GM18951 (cell line): ENCODE measurements at regions not wholly inside any gene's neighbourhood (a gene's known extent, or its start where the extent isn't known, plus 50 kb on each side); places are given as distances from the start of the nearest gene placed in this dataset.

Experiments
- POLR2A ChIP-seq: IDR thresholded peaks from 4 replicates; pipeline ENCODE4 v1.6.1; 2011; ENCODE audit warnings: mild to moderate bottlenecking; ENCODE audit not compliant: insufficient read length, insufficient read depth; ENCODE audit errors: extremely low read depth
- in situ Hi-C: fragments of 300-500 bp; cut with MboI; formaldehyde crosslinking; loops from one replicate; pipeline ENCODE4 v1.12.0; 2022; ENCODE audit warnings: low sequenced_read_pairs, mixed read lengths, inconsistent platforms; ENCODE audit not compliant: unreplicated experiment

GRCh38 chr11:19525714-19526113, 186.9 kb upstream of the NAV2 start:
- in situ Hi-C loops = loop anchor here (25.0 kb wide), 1 partner anchor 188 kb away; no protein-coding TSS in a partner anchor
- no peak for TF ChIP-seq POLR2A

GRCh38 chr11:19525276-19525675, 187.4 kb upstream of the NAV2 start:
- no peak for TF ChIP-seq POLR2A
- in situ Hi-C loops = loop anchor here (25.0 kb wide), 1 partner anchor 188 kb away; no protein-coding TSS in a partner anchor

- in situ Hi-C loops = no loop called here
- TF ChIP-seq POLR2A = no peak
Measured at GRCh38 chr11:19524171-19524671, 188.4 kb upstream of the NAV2 start.

- TF ChIP-seq POLR2A = no peak
- in situ Hi-C loops = no loop called here
Measured at GRCh38 chr11:19520681-19521080, 192.0 kb upstream of the NAV2 start.

- no peak for TF ChIP-seq POLR2A
Measured at GRCh38 chr11:19519912-19520641, 192.6 kb upstream of the NAV2 start.

GRCh38 chr11:19519353-19519752, 193.3 kb upstream of the NAV2 start:
- in situ Hi-C loops = no loop called here
- no peak for TF ChIP-seq POLR2A

More at GRCh38 chr11:19519912-19520641, 192.6 kb upstream of the NAV2 start:
- in situ Hi-C loops = no loop called here

GRCh38 chr11:19513253-19513652, 199.4 kb upstream of the NAV2 start:
- in situ Hi-C loops = no loop called here
- no peak for TF ChIP-seq POLR2A

GRCh38 chr11:19512618-19513017, 200.0 kb upstream of the NAV2 start:
- in situ Hi-C loops = no loop called here
- no peak for TF ChIP-seq POLR2A

- no peak for TF ChIP-seq POLR2A
- in situ Hi-C loops = no loop called here
Measured at GRCh38 chr11:19511413-19512183, 201.0 kb upstream of the NAV2 start.

GRCh38 chr11:19511066-19511412, 201.6 kb upstream of the NAV2 start:
- in situ Hi-C loops = no loop called here
- no peak for TF ChIP-seq POLR2A

GRCh38 chr11:19510468-19510867, 202.2 kb upstream of the NAV2 start:
- no peak for TF ChIP-seq POLR2A
- in situ Hi-C loops = no loop called here

GRCh38 chr11:19509215-19509614, 203.4 kb upstream of the NAV2 start:
- in situ Hi-C loops = no loop called here
- TF ChIP-seq POLR2A = no peak

GRCh38 chr11:19508165-19508564, 204.5 kb upstream of the NAV2 start:
- TF ChIP-seq POLR2A = no peak
- in situ Hi-C loops = no loop called here

- in situ Hi-C loops = no loop called here
Measured at GRCh38 chr11:19506816-19507486, 205.7 kb upstream of the NAV2 start.

More at GRCh38 chr11:19506816-19507486, 205.7 kb upstream of the NAV2 start:
- no peak for TF ChIP-seq POLR2A
